HT-29 (cell line): ENCODE measurements at regions not wholly inside any gene's neighbourhood (a gene's known extent, or its start where the extent isn't known, plus 50 kb on each side); places are given as distances from the start of the nearest gene placed in this dataset.

Source experiments
- DNase-seq: peaks from one replicate; pipeline ENCODE4 v3.0.0-alpha.2; 2015; ENCODE audit warnings: low spot score

DNA sequence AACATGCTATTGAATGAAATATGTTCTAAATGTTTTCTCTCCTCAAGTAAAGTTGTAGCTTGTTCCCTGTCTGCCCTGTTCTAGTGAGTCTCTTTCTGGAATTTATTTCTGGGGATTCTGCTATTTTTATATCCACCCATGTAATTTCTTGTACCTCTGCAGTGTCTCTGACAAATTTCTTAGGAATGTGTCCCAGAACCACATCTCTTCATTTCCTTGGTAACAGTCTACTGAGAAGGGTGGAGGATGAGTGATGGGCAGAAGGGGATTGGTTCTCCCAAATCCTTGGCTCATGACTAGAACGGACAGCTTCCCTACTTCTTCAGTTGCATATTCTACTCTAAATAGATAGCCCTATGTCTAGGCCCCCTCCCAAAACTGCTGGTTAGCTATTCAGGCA, 490.6 kb upstream of the LINC00305 start:
- DNase-seq = no peak

DNA sequence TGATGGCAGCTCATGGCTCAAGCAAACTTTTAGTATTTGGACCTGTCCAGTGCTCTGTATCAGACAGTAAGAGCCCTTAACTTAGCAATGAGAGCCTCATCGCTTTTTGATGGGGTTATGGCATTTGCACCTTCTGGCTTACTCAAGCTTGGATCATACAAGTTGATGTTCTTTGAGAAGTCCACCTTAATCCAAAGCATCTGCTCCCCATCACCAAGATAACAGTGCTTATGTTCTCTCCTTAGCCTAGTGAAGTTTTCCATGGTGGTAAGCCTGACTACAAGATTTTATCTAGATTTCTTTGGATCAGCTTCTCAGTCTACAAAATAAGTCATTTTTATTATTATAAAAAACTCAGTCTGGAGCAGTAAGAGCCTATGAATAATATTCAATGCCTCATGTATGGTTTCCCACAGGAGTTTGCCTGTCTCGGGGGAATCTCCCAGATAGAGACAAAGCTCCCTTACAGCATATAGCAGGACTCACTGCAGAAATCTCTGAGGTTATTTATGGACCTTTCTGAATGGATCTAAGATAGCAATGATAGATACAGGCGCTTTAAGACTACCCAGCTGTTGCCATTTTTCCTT, 472.2 kb upstream of the LINC00305 start:
- DNase-seq = no peak

- DNase-seq = no peak
These were observed 469.5 kb upstream of the LINC00305 start for GRCh38 chr18:64618390-64618789.

DNA sequence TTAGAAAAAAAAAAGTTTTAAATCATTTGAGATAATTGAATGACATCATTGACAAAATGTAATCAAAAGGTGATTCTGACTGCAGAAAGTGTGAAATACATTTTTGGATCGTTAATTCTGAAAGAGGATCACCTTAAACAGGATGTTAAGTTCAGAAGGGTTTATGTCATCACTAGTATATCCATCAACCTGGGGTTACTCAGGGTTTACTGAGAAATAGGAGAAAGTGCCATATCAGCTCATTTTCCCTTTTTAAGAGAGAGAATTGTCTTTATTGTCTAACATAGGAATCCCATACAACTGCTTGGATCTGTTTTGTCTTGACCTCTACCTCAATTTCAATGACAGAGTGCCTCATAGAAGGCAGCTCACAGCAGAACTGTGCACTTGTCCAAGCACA, 466.1 kb upstream of the LINC00305 start:
- DNase-seq = no peak

DNA sequence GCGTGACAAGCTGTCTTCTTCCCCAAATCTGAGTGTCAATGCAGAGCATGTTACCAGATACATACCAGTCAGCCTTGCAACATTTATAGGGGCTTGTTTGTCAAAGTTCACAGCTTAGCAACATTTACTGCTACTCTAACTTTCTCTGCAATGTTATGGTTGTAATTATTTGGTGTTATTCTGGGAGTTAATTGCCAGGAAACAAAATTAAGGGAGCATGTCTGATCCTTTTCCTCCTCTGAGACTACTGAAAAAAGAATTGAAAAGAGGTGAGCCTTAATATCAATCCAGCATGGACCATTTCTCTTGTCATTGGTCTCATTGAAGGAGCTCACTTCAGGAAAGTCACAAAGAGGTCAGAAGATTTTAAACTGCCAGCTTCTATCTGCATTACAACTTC, 465.6 kb upstream of the LINC00305 start:
- DNase-seq = no peak

DNA sequence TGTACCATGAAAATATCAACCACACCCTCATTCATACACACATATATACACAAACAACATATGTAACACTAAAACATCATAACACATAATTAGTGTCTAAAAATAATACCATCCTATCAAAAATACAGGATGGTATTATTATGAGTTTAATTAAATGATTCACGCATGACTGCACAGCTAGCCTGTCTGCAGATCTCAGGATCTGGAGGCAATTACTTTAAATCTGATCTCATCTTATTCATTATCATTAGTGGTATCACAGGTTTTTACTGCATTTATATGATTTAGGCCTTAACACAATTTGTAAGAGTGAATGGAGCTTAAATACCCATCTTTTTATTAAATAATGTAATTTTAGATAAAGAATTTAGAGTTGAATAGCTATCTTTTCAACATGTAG, 443.4 kb upstream of the LINC00305 start:
- DNase-seq = no peak

DNA sequence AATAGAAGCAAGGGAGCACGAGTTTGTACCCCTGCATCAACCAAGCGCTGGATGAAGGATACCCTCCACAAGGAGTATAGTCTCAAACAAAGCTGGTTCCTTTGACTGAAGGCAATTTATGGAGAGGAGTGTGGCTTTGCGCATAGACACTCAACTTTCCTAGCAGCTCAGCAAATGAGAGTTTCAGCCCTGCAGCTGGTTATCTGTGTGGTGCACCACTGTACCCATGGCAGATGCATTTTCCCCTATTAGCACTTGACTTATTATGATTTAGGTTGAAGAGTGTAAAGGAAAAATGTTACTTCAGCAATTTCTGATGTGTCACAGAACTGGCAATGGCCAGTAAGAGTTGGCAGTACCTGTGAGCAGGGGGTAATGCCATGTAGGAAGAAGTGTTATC, 440.1 kb upstream of the LINC00305 start:
- DNase-seq = no peak

- DNase-seq = no peak
These were observed 417.6 kb upstream of the LINC00305 start for GRCh38 chr18:64566456-64566855.

DNA sequence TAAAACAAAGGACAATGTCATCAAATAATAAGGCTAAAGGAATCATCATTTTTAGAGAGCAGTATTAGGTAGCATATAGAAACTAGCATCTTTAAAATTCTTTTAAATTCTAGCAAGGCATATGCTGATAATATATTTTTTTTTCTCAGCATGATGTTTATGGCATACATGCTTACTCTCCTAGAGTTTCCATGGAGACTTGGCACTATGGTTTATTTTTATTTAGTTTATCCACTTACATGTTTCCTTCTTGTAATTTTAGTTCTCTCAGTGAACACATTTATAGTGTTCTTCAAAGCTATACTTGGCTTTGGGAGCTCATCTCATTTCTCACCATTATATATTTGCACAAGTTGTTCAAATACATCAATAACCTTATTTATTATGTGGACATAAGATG, 413.8 kb upstream of the LINC00305 start:
- no peak for DNase-seq

DNA sequence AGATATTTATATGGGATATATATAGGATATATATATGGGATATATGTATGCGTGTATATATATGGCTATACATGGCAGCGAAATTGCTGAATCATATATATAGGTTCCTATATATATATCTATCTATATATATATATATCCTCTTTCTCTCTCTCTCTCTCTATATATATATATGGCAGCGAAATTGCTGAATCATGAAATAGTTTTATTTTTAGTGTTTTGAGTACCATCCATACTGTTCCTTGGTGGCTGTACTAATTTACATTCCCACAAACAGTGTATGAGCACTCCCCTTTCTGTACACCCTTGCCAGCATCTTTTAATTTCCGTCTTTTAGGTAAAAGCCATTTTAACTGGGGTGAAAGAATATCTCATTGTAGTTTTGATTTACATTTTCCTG, 397.6 kb upstream of the LINC00305 start:
- no peak for DNase-seq

DNA sequence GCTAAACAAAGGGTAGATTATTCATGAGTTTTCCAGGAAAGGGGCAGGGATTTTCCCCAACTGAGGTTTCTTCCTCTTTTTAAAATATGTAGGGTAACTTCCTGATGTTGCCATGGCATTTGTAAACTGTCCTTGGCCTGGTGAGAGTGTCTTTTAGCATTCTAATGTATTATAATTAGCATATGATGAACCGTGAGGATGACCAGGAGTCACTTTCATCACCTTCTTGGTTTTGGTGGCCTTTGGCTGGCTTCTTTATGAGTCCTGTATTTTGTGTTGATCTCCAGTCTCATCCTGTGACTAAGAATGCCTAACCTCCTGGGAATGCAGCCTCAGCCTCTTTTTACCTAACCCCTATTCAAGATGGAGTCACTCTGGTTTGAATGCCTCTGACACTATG, 391.0 kb upstream of the LINC00305 start:
- no peak for DNase-seq

- DNase-seq = no peak
These were observed 379.8 kb upstream of the LINC00305 start for GRCh38 chr18:64528646-64529045.

DNA sequence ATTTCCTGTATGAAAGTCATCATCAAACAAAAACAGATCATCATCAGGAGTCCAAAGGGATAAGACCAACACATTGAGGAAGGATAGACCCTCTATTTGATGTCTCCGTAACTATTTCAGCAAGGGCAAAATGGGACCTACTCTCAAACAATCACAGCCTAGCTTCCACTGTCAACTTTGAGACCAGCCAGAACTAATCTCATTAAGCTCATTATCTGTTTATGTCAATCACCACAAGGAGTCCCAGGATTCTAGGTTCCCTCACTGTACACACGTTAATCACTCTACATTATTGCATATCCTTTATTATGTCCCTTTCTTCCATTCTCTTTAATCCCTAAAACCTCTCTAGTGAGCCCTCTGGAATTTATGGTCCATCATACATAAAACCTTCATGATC, 370.3 kb upstream of the LINC00305 start:
- DNase-seq = no peak

DNA sequence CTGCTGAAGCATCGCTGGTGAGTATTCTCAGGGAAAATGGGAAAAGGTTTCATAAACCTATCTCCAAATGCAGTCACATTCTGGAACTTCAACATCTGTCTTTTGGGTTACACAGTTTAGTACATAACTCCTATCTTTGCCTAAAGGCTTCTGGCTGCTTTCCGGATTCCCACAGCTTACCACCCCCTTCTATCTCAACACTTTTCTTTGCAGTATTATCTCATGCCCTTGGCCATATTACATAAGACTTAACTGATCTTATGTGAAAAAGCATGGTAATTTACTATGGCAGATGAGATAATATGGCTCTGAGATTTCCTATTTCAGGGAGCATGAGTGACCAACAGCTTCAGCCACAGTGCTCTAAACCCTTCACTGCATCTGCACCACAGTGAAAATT, 369.3 kb upstream of the LINC00305 start:
- no peak for DNase-seq

GRCh38 chr18:64513401-64513800, 364.5 kb upstream of the LINC00305 start:
- no peak for DNase-seq

DNA sequence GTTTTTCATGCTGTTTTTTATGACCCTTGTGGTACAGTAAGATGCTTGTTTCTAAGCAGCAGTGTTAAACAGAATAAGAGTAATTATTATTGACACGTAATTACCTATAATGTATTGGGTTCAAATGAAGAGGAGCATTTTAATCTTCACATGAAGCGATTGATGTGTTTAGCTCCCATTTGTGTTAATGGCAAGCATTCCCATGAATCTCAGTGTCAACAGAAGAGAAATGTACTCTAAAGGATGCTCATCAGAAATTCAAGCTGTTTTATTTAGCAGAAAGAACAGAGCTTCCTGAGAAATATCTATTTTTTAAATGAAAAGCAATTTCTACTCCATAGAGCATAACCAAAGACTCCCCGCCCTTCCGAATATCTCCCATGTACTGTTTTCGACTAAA, 341.3 kb upstream of the LINC00305 start:
- DNase-seq = no peak

- DNase-seq = no peak
These were observed 339.8 kb upstream of the LINC00305 start for GRCh38 chr18:64488698-64489097.

- DNase-seq = no peak
These were observed 325.9 kb upstream of the LINC00305 start for GRCh38 chr18:64474773-64475172.

GRCh38 chr18:64474255-64474654, 325.4 kb upstream of the LINC00305 start:
- DNase-seq = no peak

- no peak for DNase-seq
These were observed 300.5 kb upstream of the LINC00305 start for GRCh38 chr18:64449434-64449833.

- DNase-seq = no peak
These were observed 295.9 kb upstream of the LINC00305 start for GRCh38 chr18:64444819-64445218.

GRCh38 chr18:64438178-64438577, 289.3 kb upstream of the LINC00305 start:
- no peak for DNase-seq

GRCh38 chr18:64436111-64436510, 287.2 kb upstream of the LINC00305 start:
- no peak for DNase-seq

DNA sequence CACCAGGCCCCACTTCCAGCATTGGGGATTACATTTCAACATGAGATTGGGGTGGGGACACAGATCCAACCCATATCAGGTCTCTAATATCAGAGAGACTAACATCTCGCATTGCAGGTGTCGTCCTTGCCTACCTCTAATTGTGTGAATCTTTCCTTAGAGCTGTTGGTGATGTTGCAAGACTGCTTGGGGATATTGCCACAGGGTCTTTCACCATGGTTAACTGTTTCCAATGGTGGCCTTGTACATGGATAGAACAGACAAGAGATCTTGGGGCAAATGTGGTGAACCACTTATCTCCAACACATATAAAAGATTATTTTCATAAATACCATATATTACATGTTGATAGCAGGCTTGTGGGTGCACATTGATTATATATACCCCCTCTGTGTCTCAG, 270.3 kb upstream of the LINC00305 start:
- no peak for DNase-seq
